ENCODE measurements at regions not wholly inside any gene's neighbourhood (a gene's known extent, or its start where the extent isn't known, plus 50 kb on each side); places are given as distances from the start of the nearest gene placed in this dataset.

DNA sequence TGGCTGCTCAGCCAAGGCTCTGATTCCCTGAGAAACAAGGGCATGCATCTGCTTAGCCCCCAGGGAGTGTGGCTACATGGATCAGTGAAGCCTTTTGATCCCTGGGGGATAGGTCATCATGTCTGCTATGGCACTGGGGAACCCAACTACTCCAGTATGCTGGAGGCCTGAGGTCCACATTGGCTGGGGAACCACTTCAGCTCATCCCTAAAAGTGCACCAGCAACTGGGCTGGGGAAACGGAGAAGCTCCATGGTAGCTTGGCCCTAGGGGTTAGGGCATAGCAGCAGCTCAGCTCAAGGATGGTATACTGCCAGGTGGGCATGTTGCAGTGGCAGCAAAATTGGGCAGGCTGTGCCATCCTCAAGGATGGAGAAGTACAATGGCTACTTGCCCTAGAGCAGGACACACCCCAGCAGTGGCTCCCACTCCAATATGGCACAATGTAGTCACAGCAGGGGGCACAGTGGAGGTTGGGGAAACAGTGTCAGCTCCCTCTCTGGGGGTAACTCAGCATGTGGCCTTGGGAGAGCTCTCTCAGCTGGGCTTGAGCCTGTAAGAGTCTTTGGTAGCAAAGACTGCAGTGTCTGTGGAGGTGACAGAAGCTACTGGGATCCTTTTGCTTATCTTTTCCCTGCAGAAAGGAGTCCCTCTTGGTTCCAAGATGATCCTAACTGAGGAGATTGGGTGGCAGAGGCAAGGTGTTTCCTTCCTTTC lies 111.5 kb upstream of the FSTL4 start:
- POLR2A ChIA-PET: no interaction called here
- TF ChIP-seq, protein P1, sequence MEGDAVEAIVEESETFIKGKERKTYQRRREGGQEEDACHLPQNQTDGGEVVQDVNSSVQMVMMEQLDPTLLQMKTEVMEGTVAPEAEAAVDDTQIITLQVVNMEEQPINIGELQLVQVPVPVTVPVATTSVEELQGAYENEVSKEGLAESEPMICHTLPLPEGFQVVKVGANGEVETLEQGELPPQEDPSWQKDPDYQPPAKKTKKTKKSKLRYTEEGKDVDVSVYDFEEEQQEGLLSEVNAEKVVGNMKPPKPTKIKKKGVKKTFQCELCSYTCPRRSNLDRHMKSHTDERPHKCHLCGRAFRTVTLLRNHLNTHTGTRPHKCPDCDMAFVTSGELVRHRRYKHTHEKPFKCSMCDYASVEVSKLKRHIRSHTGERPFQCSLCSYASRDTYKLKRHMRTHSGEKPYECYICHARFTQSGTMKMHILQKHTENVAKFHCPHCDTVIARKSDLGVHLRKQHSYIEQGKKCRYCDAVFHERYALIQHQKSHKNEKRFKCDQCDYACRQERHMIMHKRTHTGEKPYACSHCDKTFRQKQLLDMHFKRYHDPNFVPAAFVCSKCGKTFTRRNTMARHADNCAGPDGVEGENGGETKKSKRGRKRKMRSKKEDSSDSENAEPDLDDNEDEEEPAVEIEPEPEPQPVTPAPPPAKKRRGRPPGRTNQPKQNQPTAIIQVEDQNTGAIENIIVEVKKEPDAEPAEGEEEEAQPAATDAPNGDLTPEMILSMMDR (IDR thresholded peaks at IDR 0.05; ENCODE audit: insufficient read depth, low read length, missing control alignments): no peak
- DNase-seq (ENCODE audit: low read depth, low spot score): no peak
- H3K4me3 ChIP-seq (ENCODE audit: low read depth, low read length): no peak overlapping the region
- CTCF ChIA-PET: no interaction called here

DNA sequence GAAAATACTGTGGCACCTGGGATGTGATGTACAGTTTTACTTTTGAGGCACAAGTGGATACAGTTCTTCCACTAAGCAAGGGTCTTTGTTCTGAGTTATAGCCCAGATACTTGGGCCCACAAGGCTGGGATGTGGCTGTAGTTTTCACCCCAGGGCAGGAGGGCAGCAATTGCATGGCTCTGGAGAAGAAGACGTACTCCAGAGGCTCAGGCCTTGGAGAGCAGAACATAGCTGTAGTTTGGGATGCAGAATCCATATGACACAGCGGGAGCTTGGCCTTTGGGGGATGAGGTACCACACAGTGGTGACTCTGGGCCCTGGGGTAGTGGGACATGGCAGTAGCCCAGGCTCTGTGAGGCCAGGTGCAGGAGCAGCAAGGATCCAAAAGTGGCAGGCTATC lies 110.8 kb upstream of the FSTL4 start:
- POLR2A ChIA-PET: no interaction called here
- TF ChIP-seq, protein P1 (IDR thresholded peaks at IDR 0.05; ENCODE audit: insufficient read depth, low read length, missing control alignments): no peak
- CTCF ChIA-PET: no interaction called here
- DNase-seq (ENCODE audit: low read depth, low spot score): no peak
- H3K4me3 ChIP-seq (ENCODE audit: low read depth, low read length): no peak overlapping the region

DNA sequence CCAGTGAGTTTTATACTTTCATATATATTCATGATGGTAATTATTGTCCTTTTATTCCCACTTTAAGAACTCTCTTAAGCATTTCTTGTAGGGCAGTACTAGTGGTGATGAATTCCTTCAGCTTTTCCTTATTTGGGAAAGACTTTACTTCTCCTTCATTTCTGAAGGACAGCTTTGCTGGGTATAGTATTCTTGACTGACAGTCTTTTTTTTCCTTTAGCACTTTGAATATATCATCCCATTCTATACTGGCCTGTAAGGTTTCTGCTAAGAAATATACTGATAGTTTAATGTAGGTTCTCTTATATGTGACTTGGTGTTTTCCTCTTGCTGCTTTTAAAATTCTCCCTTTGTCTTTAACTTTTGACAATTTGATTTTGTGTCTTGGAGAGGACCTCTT lies 109.0 kb upstream of the FSTL4 start:
- TF ChIP-seq, protein P1 (IDR thresholded peaks at IDR 0.05; ENCODE audit: insufficient read depth, low read length, missing control alignments): no peak
- DNase-seq (ENCODE audit: low read depth, low spot score): no peak
- CTCF ChIA-PET: no interaction called here
- H3K4me3 ChIP-seq (ENCODE audit: low read depth, low read length): no peak overlapping the region
- POLR2A ChIA-PET: no interaction called here

DNA sequence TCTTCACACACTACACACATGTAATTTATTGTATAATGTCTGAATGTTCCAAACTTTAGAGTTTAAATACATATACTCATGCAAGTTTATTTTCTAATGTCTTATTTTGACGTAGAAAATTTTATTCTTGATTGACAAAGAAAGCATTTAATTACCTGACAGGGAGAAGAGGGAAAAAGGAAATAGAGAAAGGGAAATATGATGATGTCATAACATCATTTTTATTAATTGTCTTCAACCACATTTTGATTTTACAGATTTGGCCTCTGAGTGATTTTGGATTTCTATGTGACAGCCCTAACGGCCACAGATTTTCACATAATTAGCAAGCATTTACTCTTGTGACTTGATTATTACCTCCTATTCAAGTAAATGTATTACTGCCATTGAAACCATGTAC lies 106.1 kb upstream of the FSTL4 start:
- ChIA-PET CTCF (no interaction called here), POLR2A (no interaction called here)
- DNase-seq (ENCODE audit: low read depth, low spot score): no peak
- TF ChIP-seq, protein P1 (IDR thresholded peaks at IDR 0.05; ENCODE audit: insufficient read depth, low read length, missing control alignments): no peak
- H3K4me3 ChIP-seq (ENCODE audit: low read depth, low read length): no peak overlapping the region

DNA sequence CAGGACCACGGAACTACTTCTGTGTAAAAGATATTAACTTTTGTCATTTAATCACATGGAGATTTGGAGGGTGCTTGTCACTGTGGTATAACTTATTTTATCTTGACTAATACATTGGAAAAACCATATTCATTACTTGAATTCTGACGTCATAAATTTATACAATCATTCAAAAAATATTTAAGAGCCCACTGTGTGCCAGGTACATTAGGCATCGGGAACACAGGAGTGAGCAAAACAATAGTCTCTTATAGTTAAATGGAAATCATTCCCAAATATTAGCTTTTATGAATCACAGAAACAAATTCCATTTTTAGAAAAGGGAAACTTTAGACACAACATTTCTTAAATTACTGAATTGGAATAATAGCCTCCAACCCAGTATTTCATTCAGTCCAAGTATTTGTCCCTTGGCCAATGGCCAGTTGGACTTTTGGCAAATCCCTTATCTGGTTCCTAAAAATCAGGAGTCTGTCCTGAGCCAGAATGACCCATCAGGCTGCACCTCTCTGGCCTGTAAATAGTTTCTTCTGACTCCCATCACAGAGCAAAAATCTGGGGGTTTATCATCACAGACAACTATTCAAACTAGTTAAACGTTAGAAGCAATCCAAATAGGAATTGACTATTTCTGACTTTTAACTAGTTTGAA lies 104.3 kb upstream of the FSTL4 start:
- ChIA-PET POLR2A (no interaction called here), CTCF (no interaction called here)
- TF ChIP-seq, protein P1 (IDR thresholded peaks at IDR 0.05; ENCODE audit: insufficient read depth, low read length, missing control alignments): no peak
- no peak for DNase-seq (ENCODE audit: low read depth, low spot score)
- no peak overlapping the region for H3K4me3 ChIP-seq (ENCODE audit: low read depth, low read length)

DNA sequence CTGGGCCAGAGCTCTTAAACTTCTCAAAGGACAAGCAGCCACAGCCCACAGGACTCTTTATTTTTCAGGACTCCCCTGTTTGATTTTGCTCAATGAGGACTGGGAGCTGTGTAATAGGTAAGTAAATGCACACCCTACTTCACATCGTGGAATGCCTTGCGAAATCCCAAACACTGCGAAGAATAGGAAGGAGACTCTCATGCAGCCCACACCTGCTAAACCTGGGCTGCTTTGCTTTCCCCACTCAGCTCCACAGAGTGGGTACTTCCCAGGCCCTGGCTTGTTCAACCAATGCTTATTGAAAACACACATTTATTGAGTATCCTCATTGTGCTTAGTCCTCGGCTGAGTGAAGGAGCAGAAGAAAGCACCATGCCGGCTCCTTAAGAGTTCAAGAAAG lies 103.3 kb upstream of the FSTL4 start:
- TF ChIP-seq, protein P1 (IDR thresholded peaks at IDR 0.05; ENCODE audit: insufficient read depth, low read length, missing control alignments): no peak
- no peak overlapping the region for H3K4me3 ChIP-seq (ENCODE audit: low read depth, low read length)
- POLR2A ChIA-PET: no interaction called here
- no peak for DNase-seq (ENCODE audit: low read depth, low spot score)
- CTCF ChIA-PET: no interaction called here
